ENCODE measurements at regions not wholly inside any gene's neighbourhood (a gene's known extent, or its start where the extent isn't known, plus 50 kb on each side); places are given as distances from the start of the nearest gene placed in this dataset.
"Not testable (repeated sequence)": the region's sequence is repeated elsewhere in the genome, so short reads cannot be mapped to it uniquely, and the experiment has no call there.

DNA sequence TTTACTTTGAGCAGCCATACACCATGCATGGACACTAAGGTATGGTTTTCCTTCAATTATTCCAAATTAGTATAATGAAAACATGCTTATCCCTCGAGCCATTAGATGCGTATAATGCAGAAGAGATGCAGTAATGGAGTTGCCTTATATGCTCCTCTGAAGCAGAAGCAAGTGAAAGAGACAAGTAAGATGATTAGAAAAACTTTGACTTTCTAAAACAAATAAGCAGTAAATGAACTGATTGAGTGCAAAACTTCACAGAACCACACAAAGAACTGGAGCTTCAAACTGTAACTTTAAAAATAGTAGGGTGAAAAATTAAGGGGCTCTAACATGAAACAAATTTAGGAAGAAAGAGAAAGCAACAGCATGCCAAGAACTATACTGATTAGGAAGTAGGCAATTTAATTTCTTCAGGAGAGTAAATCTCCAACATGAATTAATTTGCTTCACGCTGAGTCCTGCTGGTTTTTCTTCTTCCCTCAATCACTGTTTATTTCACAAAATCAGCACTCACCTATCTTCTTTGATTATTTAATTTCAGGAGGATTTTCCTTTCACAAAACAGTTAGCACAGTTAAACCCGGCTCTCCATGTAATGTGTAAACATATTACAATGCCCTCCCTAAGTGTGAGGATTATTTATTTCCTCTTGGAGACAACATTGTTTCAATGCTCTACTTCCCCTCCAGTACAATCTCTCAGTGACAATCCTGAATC lies 90.3 kb upstream of the PAM start:
- no peaks in the 10 kb centered on the region for H3K27me3 ChIP-seq

DNA sequence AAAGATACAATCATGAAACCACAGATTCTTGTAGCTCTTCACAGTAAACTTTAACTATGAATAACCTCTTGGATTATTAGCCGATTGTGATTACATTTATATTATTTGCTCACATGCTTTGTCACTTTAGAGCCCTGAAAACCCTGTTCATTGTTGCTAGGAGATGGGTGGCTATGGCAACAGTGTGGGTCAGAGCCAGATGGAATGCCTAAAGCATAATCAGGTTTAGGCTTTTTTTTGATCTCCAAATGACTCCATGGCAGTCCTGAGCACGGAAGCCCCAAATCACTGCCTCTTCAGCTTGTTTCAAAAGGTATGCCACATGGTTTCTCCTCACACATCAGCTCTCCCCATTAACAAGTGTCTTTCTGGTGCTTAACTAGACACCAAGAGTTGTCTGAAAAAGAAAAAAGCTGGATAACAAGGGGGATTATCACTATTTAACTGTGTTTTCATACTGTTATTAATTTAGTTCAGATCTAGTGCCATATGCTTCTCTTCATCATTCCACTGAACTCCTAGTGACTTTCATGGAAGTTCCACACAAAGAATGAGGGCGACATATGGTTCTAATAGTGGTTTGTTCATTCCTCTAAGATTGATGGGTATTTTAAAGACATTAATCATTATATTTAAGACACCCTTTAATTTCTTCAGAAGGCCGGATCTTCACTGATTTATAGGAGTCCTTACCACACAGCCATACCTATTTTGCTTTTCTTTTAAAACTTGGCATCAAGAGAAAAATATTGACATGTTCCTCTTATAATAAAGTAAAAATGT lies 88.8 kb upstream of the PAM start:
- Histone ChIP-seq H3K27me3 (no peaks in the 10 kb centered on the region), H3K36me3 (no peaks in the 10 kb centered on the region), H3K4me1 (peaks cover 19% of the 10 kb centered on the region), H3K4me3 (ENCODE audit: low read depth, low read length) (no peak overlapping the region), H3K9me3 (no peaks in the 10 kb centered on the region; the same call in 1 of the 2 replicates)
- peak; percentile 64 for DNase-seq
- TF ChIP-seq, protein P1, sequence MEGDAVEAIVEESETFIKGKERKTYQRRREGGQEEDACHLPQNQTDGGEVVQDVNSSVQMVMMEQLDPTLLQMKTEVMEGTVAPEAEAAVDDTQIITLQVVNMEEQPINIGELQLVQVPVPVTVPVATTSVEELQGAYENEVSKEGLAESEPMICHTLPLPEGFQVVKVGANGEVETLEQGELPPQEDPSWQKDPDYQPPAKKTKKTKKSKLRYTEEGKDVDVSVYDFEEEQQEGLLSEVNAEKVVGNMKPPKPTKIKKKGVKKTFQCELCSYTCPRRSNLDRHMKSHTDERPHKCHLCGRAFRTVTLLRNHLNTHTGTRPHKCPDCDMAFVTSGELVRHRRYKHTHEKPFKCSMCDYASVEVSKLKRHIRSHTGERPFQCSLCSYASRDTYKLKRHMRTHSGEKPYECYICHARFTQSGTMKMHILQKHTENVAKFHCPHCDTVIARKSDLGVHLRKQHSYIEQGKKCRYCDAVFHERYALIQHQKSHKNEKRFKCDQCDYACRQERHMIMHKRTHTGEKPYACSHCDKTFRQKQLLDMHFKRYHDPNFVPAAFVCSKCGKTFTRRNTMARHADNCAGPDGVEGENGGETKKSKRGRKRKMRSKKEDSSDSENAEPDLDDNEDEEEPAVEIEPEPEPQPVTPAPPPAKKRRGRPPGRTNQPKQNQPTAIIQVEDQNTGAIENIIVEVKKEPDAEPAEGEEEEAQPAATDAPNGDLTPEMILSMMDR (IDR thresholded peaks at IDR 0.05; ENCODE audit: low read depth, low read length) = no peak

More for the DNA sequence above, 90.3 kb upstream of the PAM start:
- no peak for DNase-seq
- TF ChIP-seq, protein P1 (IDR thresholded peaks at IDR 0.05; ENCODE audit: low read depth, low read length) = no peak
- no peaks in the 10 kb centered on the region for H3K36me3 ChIP-seq
- peaks cover 16% of the 10 kb centered on the region for H3K4me1 ChIP-seq
- H3K4me3 ChIP-seq (ENCODE audit: low read depth, low read length) = no peak overlapping the region
- no peaks in the 10 kb centered on the region for H3K9me3 ChIP-seq

DNA sequence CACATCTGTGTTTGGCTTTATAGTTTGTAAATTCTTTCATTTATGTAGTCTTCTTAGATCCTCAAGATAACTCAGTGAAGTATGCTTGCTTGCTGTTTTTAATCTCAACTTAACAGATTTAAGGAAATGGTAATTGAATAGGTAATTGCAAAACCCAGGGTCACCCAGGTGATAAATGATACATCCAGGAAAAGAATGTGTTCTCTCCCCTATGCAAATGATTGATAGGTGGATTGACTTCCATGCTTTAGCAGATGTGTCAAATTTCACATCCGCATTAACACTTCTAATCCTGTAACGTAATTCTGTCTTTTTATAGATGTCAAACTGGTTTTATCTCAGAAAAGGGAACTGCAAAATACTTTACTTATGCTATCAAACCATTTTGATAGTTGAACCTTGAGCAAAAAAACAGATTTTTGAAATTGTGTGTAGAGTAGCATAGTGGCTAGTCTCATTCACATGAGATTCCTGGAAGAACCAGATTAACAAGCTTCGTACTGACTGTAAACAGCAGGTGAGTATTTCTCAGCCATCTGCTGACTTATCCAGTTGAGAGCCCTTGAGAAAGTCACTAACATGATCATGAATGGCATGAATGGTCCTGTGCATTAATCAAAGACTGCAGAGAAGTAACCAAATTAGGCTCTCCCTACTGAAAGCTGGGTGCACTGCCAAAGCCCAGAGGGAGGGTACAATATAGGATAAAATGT lies 86.7 kb upstream of the PAM start:
- no peak for DNase-seq
- Histone ChIP-seq H3K4me1 (peaks cover 19% of the 10 kb centered on the region), H3K4me3 (ENCODE audit: low read depth, low read length) (no peak overlapping the region), H3K36me3 (no peaks in the 10 kb centered on the region), H3K9me3 (no peaks in the 10 kb centered on the region; the same call in 1 of the 2 replicates), H3K27me3 (no peaks in the 10 kb centered on the region)
- TF ChIP-seq, protein P1 (IDR thresholded peaks at IDR 0.05; ENCODE audit: low read depth, low read length) = no peak

DNA sequence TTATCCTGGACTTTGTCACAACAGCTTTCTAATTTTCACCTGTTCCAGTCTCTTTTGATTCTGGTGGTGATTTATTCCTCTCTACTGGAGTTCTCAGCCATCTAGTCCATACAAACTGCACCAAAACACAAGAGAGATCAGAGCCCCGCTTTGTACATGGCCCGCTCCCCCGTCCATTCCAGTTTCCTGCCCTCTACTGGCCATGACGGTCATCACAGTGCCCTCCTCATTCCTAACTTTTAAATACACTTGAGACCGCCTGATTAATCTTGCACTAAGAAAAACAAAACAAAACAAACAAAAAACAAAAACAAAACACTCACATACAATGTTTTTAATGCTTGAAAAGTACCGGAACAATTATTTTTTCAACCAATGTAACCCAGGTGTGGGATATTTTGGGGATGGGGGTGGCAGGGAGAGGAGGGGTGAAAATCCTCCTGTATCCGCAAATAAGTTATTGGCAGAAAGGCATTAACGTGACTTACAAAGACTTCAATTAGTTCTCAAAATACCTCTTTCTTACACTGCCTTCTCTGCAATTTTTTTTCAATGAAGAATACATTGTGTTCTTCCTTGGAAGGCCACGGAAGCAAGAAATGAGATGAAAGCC lies 84.8 kb upstream of the PAM start:
- Histone ChIP-seq H3K4me1 (peaks cover 16% of the 10 kb centered on the region), H3K27me3 (no peaks in the 10 kb centered on the region), H3K4me3 (ENCODE audit: low read depth, low read length) (no peak overlapping the region), H3K36me3 (no peaks in the 10 kb centered on the region), H3K9me3 (no peaks in the 10 kb centered on the region; the same call in 1 of the 2 replicates)
- TF ChIP-seq, protein P1 (IDR thresholded peaks at IDR 0.05; ENCODE audit: low read depth, low read length) = peak; percentile 89
- peak; percentile 60 for DNase-seq

DNA sequence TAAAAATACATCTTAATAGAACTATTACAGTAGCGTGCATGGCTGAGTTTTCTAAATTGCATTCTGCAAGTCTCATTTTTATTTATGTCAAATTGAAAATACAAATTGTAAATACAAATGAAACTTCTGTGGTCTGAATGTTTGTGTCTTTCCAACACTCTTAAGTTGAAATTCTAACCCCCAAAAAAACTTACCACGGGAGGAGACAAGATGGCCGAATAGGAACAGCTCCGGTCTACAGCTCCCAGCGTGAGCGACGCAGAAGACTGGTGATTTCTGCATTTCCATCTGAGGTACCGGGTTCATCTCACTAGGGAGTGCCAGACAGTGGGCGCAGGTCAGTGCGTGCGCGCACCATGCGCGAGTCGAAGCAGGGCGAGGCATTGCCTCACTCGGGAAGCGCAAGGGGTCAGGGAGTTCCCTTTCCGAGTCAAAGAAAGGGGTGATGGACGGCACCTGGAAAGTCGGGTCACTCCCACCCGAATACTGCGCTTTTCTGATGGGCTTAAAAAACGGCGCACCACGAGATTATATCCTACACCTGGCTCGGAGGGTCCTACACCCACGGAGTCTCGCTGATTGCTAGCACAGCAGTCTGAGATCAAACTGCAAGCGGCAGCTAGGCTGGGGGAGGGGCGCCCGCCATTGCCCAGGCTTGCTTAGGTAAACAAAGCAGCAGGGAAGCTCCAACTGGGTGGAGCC lies 83.9 kb upstream of the PAM start:
- not testable (repeated sequence) for H3K9me3 ChIP-seq; DNase-seq; H3K36me3 ChIP-seq; H3K27me3 ChIP-seq; H3K4me3 ChIP-seq (ENCODE audit: low read depth, low read length); H3K4me1 ChIP-seq

Measured in BE2C (cell line).